ENCODE measurements at regions not wholly inside any gene's neighbourhood (a gene's known extent, or its start where the extent isn't known, plus 50 kb on each side); places are given as distances from the start of the nearest gene placed in this dataset.

GRCh38 chr20:5374171-5374570, 57.4 kb upstream of the PROKR2 start:
- TF ChIP-seq REST (IDR thresholded peaks at IDR 0.05; ENCODE audit: insufficient read depth in 1 of 2, low read depth in 2 of 2, low read length in 1 of 2) (no peak), POLR2AphosphoS5 (IDR thresholded peaks at IDR 0.05; ENCODE audit: low read depth, low read length) (no peak), TCF7L2 (IDR thresholded peaks at IDR 0.05; ENCODE audit: low read depth, low read length) (no peak), SIN3A (IDR thresholded peaks at IDR 0.05; ENCODE audit: borderline replicate concordance, insufficient read depth, low read depth, low read length) (no peak)
- TF ChIP-seq, protein P1, sequence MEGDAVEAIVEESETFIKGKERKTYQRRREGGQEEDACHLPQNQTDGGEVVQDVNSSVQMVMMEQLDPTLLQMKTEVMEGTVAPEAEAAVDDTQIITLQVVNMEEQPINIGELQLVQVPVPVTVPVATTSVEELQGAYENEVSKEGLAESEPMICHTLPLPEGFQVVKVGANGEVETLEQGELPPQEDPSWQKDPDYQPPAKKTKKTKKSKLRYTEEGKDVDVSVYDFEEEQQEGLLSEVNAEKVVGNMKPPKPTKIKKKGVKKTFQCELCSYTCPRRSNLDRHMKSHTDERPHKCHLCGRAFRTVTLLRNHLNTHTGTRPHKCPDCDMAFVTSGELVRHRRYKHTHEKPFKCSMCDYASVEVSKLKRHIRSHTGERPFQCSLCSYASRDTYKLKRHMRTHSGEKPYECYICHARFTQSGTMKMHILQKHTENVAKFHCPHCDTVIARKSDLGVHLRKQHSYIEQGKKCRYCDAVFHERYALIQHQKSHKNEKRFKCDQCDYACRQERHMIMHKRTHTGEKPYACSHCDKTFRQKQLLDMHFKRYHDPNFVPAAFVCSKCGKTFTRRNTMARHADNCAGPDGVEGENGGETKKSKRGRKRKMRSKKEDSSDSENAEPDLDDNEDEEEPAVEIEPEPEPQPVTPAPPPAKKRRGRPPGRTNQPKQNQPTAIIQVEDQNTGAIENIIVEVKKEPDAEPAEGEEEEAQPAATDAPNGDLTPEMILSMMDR (IDR thresholded peaks at IDR 0.05), result no peak
- POLR2A ChIA-PET, result no interaction called here
- Histone ChIP-seq H3K27me3 (ENCODE audit: control insufficient read depth, insufficient read depth, low read length) (peaks cover 1% of the 10 kb centered on the region), H3K36me3 (ENCODE audit: control insufficient read depth, insufficient read depth, low read length) (no peaks in the 10 kb centered on the region), H3K9me3 (ENCODE audit: control insufficient read depth, insufficient read depth, low read depth, low read length) (no peaks in the 10 kb centered on the region), H3K27ac (ENCODE audit: low read length) (no peak overlapping the region), H3K4me3 (ENCODE audit: low read depth in 2 of 2, low read length in 2 of 2) (no peak overlapping the region), H3K4me1 (ENCODE audit: control insufficient read depth, insufficient read depth, low read length) (no peaks in the 10 kb centered on the region)
- ATAC-seq (no peak), DNase-seq (ENCODE audit: low read depth, low spot score) (no peak)
- BruUV-seq (replicated peaks), result no TSS peak
- CTCF ChIA-PET, result no interaction called here
- intact Hi-C loops (cut with micrococcal nuclease; ENCODE audit: unreplicated experiment), result no loop called here
- in situ Hi-C loops (cut with HindIII; ENCODE audit: low pct_unique_long_range_greater_than_20kb, low sequenced_read_pairs), result no loop called here

GRCh38 chr20:5372371-5372770, 55.6 kb upstream of the PROKR2 start:
- Histone ChIP-seq H3K4me1 (ENCODE audit: control insufficient read depth, insufficient read depth, low read length) (no peaks in the 10 kb centered on the region), H3K27me3 (ENCODE audit: control insufficient read depth, insufficient read depth, low read length) (no peaks in the 10 kb centered on the region; the same call in none of the 2 replicates), H3K36me3 (ENCODE audit: control insufficient read depth, insufficient read depth, low read length) (no peaks in the 10 kb centered on the region), H3K4me3 (ENCODE audit: low read depth in 2 of 2, low read length in 2 of 2) (no peak overlapping the region), H3K9me3 (ENCODE audit: control insufficient read depth, insufficient read depth, low read depth, low read length) (no peaks in the 10 kb centered on the region), H3K27ac (ENCODE audit: low read length) (no peak overlapping the region)
- intact Hi-C loops (cut with micrococcal nuclease; ENCODE audit: unreplicated experiment), result no loop called here
- DNase-seq (ENCODE audit: low read depth, low spot score) (no peak), ATAC-seq (no peak)
- no TSS peak for BruUV-seq (replicated peaks)
- in situ Hi-C loops (cut with HindIII; ENCODE audit: low pct_unique_long_range_greater_than_20kb, low sequenced_read_pairs), result no loop called here
- CTCF ChIA-PET, result no interaction called here
- POLR2A ChIA-PET, result no interaction called here
- TF ChIP-seq POLR2AphosphoS5 (IDR thresholded peaks at IDR 0.05; ENCODE audit: low read depth, low read length) (no peak), SIN3A (IDR thresholded peaks at IDR 0.05; ENCODE audit: borderline replicate concordance, insufficient read depth, low read depth, low read length) (no peak), REST (IDR thresholded peaks at IDR 0.05; ENCODE audit: insufficient read depth in 1 of 2, low read depth in 2 of 2, low read length in 1 of 2) (no peak), TCF7L2 (IDR thresholded peaks at IDR 0.05; ENCODE audit: low read depth, low read length) (no peak)
- TF ChIP-seq, protein P1 (IDR thresholded peaks at IDR 0.05), result no peak
